T-helper 2 cell treated with Interferon-gamma antibody and Interleukin-4, amounts not matched to agents 5 μg/mL and 100 μg/mL, for 36 hours (primary cell): ENCODE measurements at regions not wholly inside any gene's neighbourhood (a gene's known extent, or its start where the extent isn't known, plus 50 kb on each side); places are given as distances from the start of the nearest gene placed in this dataset.
A peak's percentile ranks its signal among the peaks of the same experiment; 100 is the strongest.

Experiments used
- DNase-seq: peaks from one replicate; pipeline ENCODE4 v3.0.0; 2021; ENCODE audit warnings: low spot score
- H3K27ac Mint-ChIP-seq: one replicate; pipeline ENCODE4 v1.8.0; 2021; ENCODE audit warnings: mild to moderate bottlenecking, mixed read lengths
- H3K27me3 Mint-ChIP-seq: one replicate; pipeline ENCODE4 v1.8.0; 2021; ENCODE audit warnings: low read depth, mixed read lengths
- H3K36me3 Mint-ChIP-seq: one replicate; pipeline ENCODE4 v1.8.0; 2021; ENCODE audit warnings: low read depth, mixed read lengths
- H3K4me1 Mint-ChIP-seq: one replicate; pipeline ENCODE4 v1.8.0; 2021; ENCODE audit warnings: low read depth, mixed read lengths
- H3K4me3 Mint-ChIP-seq: one replicate; pipeline ENCODE4 v1.8.0; 2022; ENCODE audit warnings: mild to moderate bottlenecking, moderate library complexity, mixed read lengths
- H3K9me3 Mint-ChIP-seq: one replicate; pipeline ENCODE4 v1.8.0; 2021; ENCODE audit warnings: mixed read lengths

DNA sequence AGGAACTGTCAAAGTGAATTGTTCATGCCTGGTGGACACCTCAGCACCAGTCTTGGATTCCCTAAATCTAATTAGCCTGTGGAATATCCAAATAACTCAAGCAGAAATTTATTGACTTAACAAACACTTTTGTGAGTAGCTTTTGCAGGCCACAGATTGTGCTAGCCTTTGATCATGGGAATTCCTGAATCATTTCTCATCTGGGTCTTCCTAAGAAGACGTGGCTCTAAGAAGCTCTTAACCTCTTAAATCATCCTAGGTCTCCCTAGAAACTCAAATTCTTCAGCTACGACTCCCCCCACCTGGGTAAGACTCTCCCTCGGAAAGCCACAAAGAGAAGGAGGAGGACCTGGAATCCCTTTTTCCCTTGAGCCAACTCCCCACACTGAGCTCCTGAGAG, 53.8 kb upstream of the PSEN2 start:
- peaks cover 3% of the 10 kb centered on the region for H3K4me1 Mint-ChIP-seq
- no peak for DNase-seq
- H3K9me3 Mint-ChIP-seq, result no peaks in the 10 kb centered on the region
- no peak overlapping the region for H3K27ac Mint-ChIP-seq
- H3K36me3 Mint-ChIP-seq, result no peaks in the 10 kb centered on the region
- H3K27me3 Mint-ChIP-seq, result peaks cover 9% of the 10 kb centered on the region
- H3K4me3 Mint-ChIP-seq, result no peak overlapping the region

DNA sequence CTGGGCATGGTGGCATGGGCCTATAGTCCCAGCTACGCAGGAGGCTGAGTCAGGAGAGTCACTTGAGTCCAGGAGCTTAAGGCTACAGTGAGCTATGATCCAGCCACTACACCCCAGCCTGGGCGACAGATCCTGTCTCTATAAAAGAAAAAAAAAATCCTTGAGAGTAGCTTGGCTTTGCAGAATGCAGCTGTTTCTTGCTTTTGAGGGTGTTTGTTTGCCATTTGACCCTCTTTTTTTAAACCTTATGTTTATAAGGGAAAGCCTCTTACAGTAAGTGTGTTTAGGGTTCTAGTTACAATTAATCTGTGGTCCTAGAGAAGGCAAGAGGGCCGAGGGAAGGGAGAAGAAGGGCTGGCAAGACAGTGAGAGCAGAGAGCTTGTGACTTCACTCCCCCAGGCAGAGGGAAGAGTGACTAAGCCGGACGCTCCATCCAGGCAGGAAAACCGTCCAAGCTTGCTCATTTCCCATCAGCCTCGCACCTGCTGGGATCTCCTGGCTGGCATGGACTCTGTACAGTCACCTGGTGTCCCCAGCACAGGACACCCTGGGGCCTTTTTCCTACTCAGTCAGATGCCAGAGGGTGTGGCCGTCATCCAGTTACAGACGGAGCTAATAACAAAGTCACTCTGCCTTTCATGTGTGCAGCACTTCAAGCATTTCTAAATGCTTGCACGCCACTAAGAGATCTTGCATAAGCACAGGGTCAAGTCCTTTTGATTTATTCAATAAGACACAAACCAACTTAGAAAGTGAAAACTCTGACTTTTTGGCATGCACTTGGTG, 55.5 kb upstream of the PSEN2 start:
- Mint-ChIP-seq H3K9me3 (no peaks in the 10 kb centered on the region), H3K27ac (no peak overlapping the region), H3K36me3 (no peaks in the 10 kb centered on the region), H3K27me3 (peaks cover 8% of the 10 kb centered on the region), H3K4me1 (peaks cover 3% of the 10 kb centered on the region), H3K4me3 (no peak overlapping the region)
- no peak for DNase-seq

GRCh38 chr1:226813671-226814591, 56.5 kb upstream of the PSEN2 start:
- no peaks in the 10 kb centered on the region for H3K36me3 Mint-ChIP-seq
- no peaks in the 10 kb centered on the region for H3K9me3 Mint-ChIP-seq
- peaks cover 6% of the 10 kb centered on the region for H3K27me3 Mint-ChIP-seq
- no peak overlapping the region for H3K4me3 Mint-ChIP-seq
- no peak overlapping the region for H3K27ac Mint-ChIP-seq
- no peak for DNase-seq
- H3K4me1 Mint-ChIP-seq, result peaks cover 3% of the 10 kb centered on the region

DNA sequence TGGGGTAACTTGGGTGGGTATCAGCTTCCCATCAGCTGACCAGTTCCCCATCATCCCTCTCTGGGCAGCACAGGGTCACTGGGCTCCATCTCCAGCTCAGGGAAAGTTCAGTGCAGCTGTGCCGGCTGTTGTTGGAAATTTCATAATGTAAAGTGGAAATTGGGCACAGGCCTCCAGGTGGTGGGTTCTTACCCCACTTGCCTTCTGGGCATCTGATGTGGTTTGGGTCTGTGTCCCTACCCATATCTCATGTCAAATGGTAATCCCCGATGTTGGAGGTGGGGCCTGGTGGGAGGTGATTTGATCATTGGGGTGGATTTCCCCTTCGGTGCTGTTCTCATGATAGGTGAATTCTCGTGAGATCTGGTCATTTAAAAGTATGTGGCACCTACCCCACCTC, 59.7 kb upstream of the PSEN2 start:
- peaks cover 4% of the 10 kb centered on the region for H3K27me3 Mint-ChIP-seq
- no peak overlapping the region for H3K27ac Mint-ChIP-seq
- no peaks in the 10 kb centered on the region for H3K36me3 Mint-ChIP-seq
- H3K4me1 Mint-ChIP-seq, result peaks cover 3% of the 10 kb centered on the region
- no peak overlapping the region for H3K4me3 Mint-ChIP-seq
- H3K9me3 Mint-ChIP-seq, result no peaks in the 10 kb centered on the region
- DNase-seq, result no peak

GRCh38 chr1:226809785-226810571, 60.4 kb upstream of the PSEN2 start:
- H3K27ac Mint-ChIP-seq, result no peak overlapping the region
- no peak overlapping the region for H3K4me3 Mint-ChIP-seq
- H3K36me3 Mint-ChIP-seq, result no peaks in the 10 kb centered on the region
- peaks cover 2% of the 10 kb centered on the region for H3K4me1 Mint-ChIP-seq
- no peaks in the 10 kb centered on the region for H3K9me3 Mint-ChIP-seq
- peaks cover 4% of the 10 kb centered on the region for H3K27me3 Mint-ChIP-seq
- DNase-seq, result no peak

DNA sequence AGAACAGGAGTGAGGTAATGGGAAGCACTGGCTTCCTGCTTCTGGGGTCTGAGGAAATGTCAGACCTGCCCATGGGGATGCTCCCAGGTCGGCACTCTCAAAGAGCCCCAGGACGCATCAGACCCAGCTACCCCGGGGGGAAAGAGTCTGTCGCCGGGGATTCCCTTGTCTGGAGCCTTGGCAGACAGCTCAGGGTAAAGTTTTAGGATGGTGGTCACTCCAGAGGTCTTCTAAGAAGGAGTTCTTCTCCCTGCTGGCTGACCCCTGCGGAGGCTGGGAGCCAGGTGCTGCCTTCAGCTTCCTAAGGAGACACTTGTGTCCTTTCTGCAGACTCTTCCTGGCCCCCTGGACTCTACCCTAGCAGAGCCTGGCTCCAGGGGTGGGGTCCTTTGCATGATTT, 61.9 kb upstream of the PSEN2 start:
- peaks cover 3% of the 10 kb centered on the region for H3K4me1 Mint-ChIP-seq
- H3K9me3 Mint-ChIP-seq, result no peaks in the 10 kb centered on the region
- H3K4me3 Mint-ChIP-seq, result no peak overlapping the region
- peaks cover 9% of the 10 kb centered on the region for H3K27me3 Mint-ChIP-seq
- no peak overlapping the region for H3K27ac Mint-ChIP-seq
- DNase-seq, result no peak
- H3K36me3 Mint-ChIP-seq, result no peaks in the 10 kb centered on the region

DNA sequence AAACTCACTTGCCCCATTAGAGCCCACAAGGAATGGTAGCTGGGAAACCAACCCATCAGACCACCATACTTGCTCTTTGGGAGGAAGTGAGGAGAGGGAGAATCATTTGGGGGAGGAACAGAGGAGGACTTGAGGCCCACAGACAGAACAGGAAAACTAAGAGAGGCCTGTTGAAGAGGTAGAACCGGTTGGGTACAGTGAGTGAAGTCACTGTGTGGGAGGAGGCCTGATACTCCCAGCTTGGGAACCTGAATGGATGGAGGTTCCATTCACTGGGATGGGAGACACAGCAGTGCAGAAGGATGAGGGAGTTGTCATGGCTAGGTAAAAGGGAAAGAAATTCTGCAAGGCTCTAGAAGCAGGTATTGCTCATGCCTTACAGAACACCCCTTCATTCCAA, 63.4 kb upstream of the PSEN2 start:
- H3K4me3 Mint-ChIP-seq, result no peak overlapping the region
- DNase-seq, result no peak
- H3K27ac Mint-ChIP-seq, result no peak overlapping the region
- H3K36me3 Mint-ChIP-seq, result no peaks in the 10 kb centered on the region
- H3K27me3 Mint-ChIP-seq, result peaks cover 5% of the 10 kb centered on the region
- peaks cover 3% of the 10 kb centered on the region for H3K4me1 Mint-ChIP-seq
- H3K9me3 Mint-ChIP-seq, result no peaks in the 10 kb centered on the region

DNA sequence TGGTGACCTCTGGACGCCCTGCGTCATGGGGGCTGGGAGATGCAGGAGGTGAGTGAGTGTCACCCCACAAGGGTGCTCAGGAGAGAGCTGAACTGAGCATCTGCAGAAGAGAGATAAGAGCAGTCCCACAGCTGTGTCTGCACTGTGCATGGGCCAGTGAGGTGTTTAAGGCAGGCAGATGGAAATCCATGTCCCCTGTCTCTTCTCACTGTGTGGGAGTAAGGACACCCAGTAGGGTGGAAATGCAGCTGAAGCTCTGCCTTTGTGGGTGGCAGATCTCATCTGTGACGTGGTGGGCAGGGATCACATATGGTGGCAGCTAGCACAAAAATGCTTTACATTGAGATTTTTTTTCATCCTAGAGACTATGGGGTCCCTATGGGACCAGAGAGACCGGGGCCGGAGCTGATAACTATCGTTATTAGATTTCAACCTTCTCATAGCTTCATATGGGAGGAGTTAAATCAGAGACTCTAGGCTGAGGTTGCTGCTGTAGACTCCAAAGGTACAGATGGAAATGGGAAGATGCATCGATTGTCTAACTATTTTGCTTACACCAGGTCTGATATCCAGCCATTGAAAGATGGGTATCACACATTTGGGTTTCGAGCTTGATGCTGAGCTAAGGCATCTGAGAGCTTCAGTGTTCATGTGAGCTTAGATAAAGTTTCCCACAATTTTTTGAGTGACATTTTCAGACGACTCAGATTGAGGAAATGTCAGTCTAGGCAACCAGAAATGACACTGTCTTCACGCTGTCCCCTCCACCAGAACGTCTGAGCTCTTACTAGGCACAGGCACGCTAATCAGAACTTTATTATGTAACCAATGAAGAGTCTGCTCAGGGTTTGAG, 65.3 kb upstream of the PSEN2 start:
- Mint-ChIP-seq H3K27me3 (peaks cover 5% of the 10 kb centered on the region), H3K4me1 (peaks cover 7% of the 10 kb centered on the region), H3K27ac (no peak overlapping the region), H3K9me3 (no peaks in the 10 kb centered on the region), H3K4me3 (no peak overlapping the region), H3K36me3 (no peaks in the 10 kb centered on the region)
- DNase-seq, result no peak

DNA sequence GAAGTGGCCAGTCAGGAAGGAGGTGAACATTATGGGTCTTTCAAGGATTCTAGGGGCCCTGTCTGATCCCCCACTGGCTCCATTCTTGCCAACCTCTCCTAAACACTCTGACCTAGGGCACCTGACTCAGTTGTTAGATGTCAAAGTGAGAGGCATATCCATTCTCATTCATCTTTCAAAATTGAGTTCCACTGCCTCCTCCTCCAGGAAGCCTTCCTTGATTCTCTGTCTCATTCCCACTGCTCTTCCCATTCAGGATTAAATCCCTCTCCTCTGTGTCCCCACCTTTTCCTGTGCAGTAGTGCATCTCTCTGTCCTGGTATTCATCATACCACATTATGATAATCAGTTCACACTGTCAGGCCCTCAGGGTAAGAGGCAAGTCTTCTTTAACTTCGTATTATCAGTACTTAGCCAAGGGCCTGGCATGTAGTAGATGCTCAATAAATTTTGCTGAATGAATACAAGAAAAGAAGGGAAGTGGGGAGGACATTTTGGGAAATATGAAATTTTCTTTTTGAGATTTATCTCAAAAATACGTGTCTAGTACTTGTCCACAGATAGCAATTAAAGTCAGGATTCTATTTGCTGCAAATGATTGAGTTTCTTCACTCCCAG, 61.8 kb upstream of the ITPKB start:
- Mint-ChIP-seq H3K4me1 (peaks cover 35% of the 10 kb centered on the region), H3K9me3 (no peaks in the 10 kb centered on the region), H3K36me3 (no peaks in the 10 kb centered on the region), H3K27ac (peak overlapping the region; percentile 62), H3K4me3 (no peak overlapping the region), H3K27me3 (peaks cover 11% of the 10 kb centered on the region)
- DNase-seq, result no peak

- H3K36me3 Mint-ChIP-seq, result no peaks in the 10 kb centered on the region
- peak overlapping the region; percentile 36 for H3K4me3 Mint-ChIP-seq
- no peak for DNase-seq
- peak overlapping the region; percentile 63 for H3K27ac Mint-ChIP-seq
- no peaks in the 10 kb centered on the region for H3K9me3 Mint-ChIP-seq
- peaks cover 35% of the 10 kb centered on the region for H3K4me1 Mint-ChIP-seq
- peaks cover 16% of the 10 kb centered on the region for H3K27me3 Mint-ChIP-seq
Observed at GRCh38 chr1:226799634-226800281, 60.7 kb upstream of the ITPKB start.

- Mint-ChIP-seq H3K27ac (peak overlapping the region; percentile 92), H3K4me3 (peak overlapping the region; percentile 70), H3K36me3 (no peaks in the 10 kb centered on the region)
Observed at GRCh38 chr1:226798427-226799411, 59.6 kb upstream of the ITPKB start.

GRCh38 chr1:226797151-226797550, 58.1 kb upstream of the ITPKB start:
- H3K9me3 Mint-ChIP-seq, result no peaks in the 10 kb centered on the region
- H3K4me1 Mint-ChIP-seq, result peaks cover 33% of the 10 kb centered on the region
- no peaks in the 10 kb centered on the region for H3K36me3 Mint-ChIP-seq
- H3K27ac Mint-ChIP-seq, result no peak overlapping the region
- peak overlapping the region; percentile 10 for H3K4me3 Mint-ChIP-seq
- peaks cover 29% of the 10 kb centered on the region for H3K27me3 Mint-ChIP-seq
- DNase-seq, result no peak

More at GRCh38 chr1:226798427-226799411, 59.6 kb upstream of the ITPKB start:
- Mint-ChIP-seq H3K9me3 (no peaks in the 10 kb centered on the region), H3K27me3 (peaks cover 21% of the 10 kb centered on the region), H3K4me1 (peaks cover 33% of the 10 kb centered on the region)
- peak; percentile 84 for DNase-seq
